ENCODE measurements at regions not wholly inside any gene's neighbourhood (a gene's known extent, or its start where the extent isn't known, plus 50 kb on each side); places are given as distances from the start of the nearest gene placed in this dataset.

DNA sequence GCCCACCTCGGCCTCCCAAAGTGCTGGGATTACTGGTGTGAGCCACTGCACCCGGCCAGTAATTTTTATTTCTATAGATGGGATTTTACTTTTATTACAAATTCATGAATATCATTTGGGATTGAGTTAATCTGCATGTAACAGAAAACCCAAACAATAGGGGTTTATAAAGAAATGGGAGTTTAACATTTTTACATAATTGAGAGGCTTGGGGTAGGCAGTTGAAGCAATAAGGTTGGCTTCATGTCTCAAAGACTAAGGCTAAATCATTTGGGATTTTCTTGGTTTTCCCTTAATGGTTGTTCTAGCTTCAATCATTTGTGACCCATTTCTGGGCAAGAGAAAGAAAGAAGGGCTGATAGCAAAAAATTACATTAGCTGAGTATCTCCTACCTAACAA lies 118.7 kb upstream of the FOXD3 start:
- H3K36me3 Mint-ChIP-seq = no peaks in the 10 kb centered on the region
- no peak for DNase-seq
- H3K4me1 Mint-ChIP-seq = no peaks in the 10 kb centered on the region
- peaks cover 7 to 49% (median 17%) of the 10 kb centered on the region in 5 donors for H3K27me3 Mint-ChIP-seq
- H3K27ac Mint-ChIP-seq = no peak overlapping the region
- POLR2A ChIA-PET = no interaction called here
- no peak for ATAC-seq
- no peak overlapping the region for H3K4me3 Mint-ChIP-seq
- peaks cover 0 to 10% (median 0%) of the 10 kb centered on the region in 9 donors for H3K9me3 Mint-ChIP-seq

DNA sequence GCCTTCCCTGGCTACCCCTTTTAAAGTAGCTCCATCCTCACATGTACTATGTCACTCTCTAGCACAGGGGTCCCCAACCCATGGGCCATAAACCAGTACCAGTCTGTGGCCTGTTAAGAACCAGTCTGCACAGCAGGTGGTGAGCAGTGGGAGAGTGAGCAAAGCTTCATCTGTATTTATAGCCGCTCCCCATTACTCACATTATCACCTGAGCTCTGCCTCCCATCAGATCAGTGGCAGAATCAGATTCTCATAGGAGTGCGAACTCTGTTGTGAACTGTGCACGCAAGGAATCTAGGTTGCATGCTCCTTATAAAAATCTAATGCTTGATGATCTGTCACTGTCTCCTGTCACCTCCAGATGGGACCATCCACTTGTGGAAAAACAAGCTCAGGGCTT lies 116.6 kb upstream of the FOXD3 start:
- H3K27me3 Mint-ChIP-seq = peaks cover 3 to 47% (median 15%) of the 10 kb centered on the region in 5 donors
- peaks cover 0 to 10% (median 0%) of the 10 kb centered on the region in 9 donors for H3K9me3 Mint-ChIP-seq
- POLR2A ChIA-PET = no interaction called here
- H3K36me3 Mint-ChIP-seq = no peaks in the 10 kb centered on the region
- no peak overlapping the region for H3K27ac Mint-ChIP-seq
- H3K4me3 Mint-ChIP-seq = no peak overlapping the region
- no peak for DNase-seq
- H3K4me1 Mint-ChIP-seq = no peaks in the 10 kb centered on the region
- ATAC-seq = no peak

DNA sequence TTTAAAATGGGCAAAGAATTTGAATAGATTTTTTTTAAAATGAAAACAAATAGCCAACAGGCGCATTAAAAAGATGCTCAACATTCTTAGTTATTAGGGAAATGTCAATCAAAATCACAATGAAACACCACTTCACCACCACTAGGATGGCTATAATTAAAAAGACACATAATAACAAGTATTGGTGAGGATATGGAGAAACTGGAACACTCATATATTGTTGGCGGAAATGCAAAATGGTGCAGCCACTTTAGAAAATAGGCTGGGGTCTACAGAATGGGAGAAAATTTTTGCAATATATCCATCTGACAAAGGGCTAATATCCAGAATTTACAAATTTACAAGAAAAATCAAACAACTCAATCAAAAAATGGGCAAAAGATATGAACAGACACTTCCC lies 107.8 kb upstream of the FOXD3 start:
- no peak overlapping the region for H3K27ac Mint-ChIP-seq
- no peak for DNase-seq
- ATAC-seq = no peak
- peaks cover 12 to 21% (median 16%) of the 10 kb centered on the region in 5 donors for H3K27me3 Mint-ChIP-seq
- no peak overlapping the region for H3K4me3 Mint-ChIP-seq
- H3K36me3 Mint-ChIP-seq = peaks cover 0 to 8% (median 4%) of the 10 kb centered on the region in 3 donors
- H3K4me1 Mint-ChIP-seq = no peaks in the 10 kb centered on the region
- peaks cover 0 to 22% (median 9%) of the 10 kb centered on the region in 9 donors for H3K9me3 Mint-ChIP-seq
- POLR2A ChIA-PET = no interaction called here

DNA sequence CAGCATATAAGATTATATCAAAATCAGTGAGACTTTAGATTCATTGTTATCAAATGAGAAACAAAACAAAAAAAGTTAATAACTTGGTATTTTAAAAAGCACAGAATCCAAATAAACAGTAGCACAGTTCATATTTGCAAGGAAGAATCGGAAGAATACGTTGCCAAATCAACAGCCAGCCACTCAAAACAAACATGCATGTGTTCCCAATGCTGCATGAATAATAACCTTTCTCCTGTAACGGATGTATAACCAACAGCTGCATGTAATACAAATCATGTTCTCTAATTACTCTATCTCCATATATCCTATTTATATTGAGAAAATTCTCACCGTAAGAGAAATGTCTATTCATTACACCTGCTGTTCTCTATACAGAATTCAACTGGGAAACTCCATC lies 98.9 kb upstream of the FOXD3 start:
- Mint-ChIP-seq H3K27ac (no peak overlapping the region), H3K36me3 (no peaks in the 10 kb centered on the region), H3K27me3 (peaks cover 9 to 21% (median 14%) of the 10 kb centered on the region in 5 donors), H3K9me3 (peaks cover 0 to 5% (median 0%) of the 10 kb centered on the region in 9 donors), H3K4me1 (no peaks in the 10 kb centered on the region), H3K4me3 (no peak overlapping the region)
- POLR2A ChIA-PET = no interaction called here
- ATAC-seq = no peak
- no peak for DNase-seq

DNA sequence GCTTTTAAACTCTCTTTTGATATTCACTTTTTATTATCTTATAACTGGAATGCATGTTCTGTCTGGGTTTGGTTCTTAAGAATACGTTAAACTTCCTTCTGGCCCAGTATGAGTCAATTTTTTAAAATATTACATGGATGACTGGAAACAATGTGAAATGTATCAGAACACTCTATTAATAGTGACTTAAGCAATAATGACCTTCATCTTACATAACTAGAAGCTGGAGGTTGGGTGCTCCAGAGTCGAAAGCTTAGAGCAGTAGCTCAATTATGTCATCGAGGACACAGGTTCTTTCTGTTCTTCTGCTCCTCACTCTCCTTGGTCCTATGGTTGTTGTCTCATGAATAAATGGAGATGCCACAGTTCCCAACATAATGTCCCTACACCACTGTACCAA lies 91.6 kb upstream of the FOXD3 start:
- Mint-ChIP-seq H3K9me3 (peaks cover 0 to 12% (median 5%) of the 10 kb centered on the region in 9 donors), H3K27me3 (peaks cover 1 to 7% (median 4%) of the 10 kb centered on the region in 5 donors), H3K4me1 (no peaks in the 10 kb centered on the region), H3K4me3 (no peak overlapping the region), H3K36me3 (peaks cover 0 to 9% (median 0%) of the 10 kb centered on the region in 3 donors), H3K27ac (no peak overlapping the region)
- POLR2A ChIA-PET = no interaction called here
- ATAC-seq = no peak
- no peak for DNase-seq

DNA sequence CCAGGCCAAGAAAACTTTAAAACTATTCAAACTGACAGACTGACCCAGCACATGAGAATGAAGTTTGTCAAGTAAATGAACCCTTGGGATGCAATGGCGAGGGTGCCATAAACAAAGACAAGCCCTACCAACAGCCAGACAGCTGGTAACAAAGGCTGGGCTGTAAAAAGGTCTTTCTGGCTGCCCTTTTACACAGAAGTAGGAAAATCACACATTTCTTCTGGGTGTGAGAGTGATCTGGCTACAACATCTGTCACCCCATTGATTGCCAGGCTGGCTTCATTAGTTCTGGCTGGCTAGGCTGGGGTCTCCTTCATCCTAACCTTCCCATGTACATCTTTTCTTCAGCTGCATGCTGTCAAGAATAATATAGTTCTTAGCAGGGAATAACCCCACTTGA lies 83.6 kb upstream of the FOXD3 start:
- Mint-ChIP-seq H3K36me3 (peaks cover 0 to 19% (median 0%) of the 10 kb centered on the region in 3 donors), H3K4me1 (no peaks in the 10 kb centered on the region), H3K9me3 (peaks cover 0 to 17% (median 7%) of the 10 kb centered on the region in 9 donors), H3K27me3 (peaks cover 4 to 17% (median 10%) of the 10 kb centered on the region in 5 donors), H3K4me3 (no peak overlapping the region), H3K27ac (no peak overlapping the region)
- DNase-seq (no peak), ATAC-seq (no peak)
- POLR2A ChIA-PET = no interaction called here

DNA sequence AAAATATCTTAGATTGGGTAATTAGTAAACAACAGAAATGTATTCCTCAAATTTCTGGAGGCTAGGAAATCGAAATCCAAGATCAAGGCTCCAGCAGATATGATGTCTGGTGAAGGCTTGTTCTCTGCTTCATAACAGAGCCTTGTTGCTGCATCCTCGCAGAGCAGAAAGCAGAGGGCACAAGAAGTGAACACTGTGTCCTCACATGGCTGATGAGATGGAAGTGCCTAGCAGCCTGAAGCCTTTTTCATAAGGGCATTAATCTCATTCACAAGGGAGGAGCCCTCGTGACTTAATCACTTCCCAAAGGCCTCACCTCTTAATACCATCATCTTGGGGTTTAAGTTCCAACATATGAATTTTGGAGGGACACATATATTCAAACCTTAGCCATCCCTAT lies 77.2 kb upstream of the FOXD3 start:
- no peak overlapping the region for H3K27ac Mint-ChIP-seq
- POLR2A ChIA-PET = no interaction called here
- H3K4me1 Mint-ChIP-seq = no peaks in the 10 kb centered on the region
- H3K4me3 Mint-ChIP-seq = no peak overlapping the region
- H3K36me3 Mint-ChIP-seq = peaks cover 0 to 14% (median 0%) of the 10 kb centered on the region in 3 donors
- peaks cover 0 to 17% (median 2%) of the 10 kb centered on the region in 9 donors for H3K9me3 Mint-ChIP-seq
- DNase-seq (no peak), ATAC-seq (no peak)
- peaks cover 0 to 4% (median 2%) of the 10 kb centered on the region in 5 donors for H3K27me3 Mint-ChIP-seq

DNA sequence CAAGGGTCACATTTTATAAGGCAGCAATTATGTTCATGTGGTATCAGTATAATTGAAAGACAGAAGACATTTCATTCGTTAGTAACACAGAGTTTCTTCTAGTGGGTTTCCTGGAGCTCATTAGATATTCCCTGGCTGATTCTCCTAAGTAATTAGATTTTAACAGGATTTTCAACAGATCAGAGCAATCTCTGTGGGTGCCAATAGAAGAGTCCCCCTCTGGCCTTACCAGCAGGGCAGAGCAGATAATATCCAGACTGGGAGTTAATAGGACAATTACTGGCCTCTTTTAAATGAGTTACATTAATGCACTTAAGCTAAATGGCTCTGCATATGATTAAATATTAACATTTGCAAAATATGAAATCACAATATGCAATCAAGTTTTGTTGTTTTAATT lies 74.2 kb upstream of the FOXD3 start:
- peaks cover 0 to 14% (median 0%) of the 10 kb centered on the region in 3 donors for H3K36me3 Mint-ChIP-seq
- H3K27me3 Mint-ChIP-seq = peaks cover 0 to 4% (median 3%) of the 10 kb centered on the region in 5 donors
- DNase-seq (no peak), ATAC-seq (no peak)
- H3K27ac Mint-ChIP-seq = no peak overlapping the region
- no peaks in the 10 kb centered on the region for H3K4me1 Mint-ChIP-seq
- no peak overlapping the region for H3K4me3 Mint-ChIP-seq
- H3K9me3 Mint-ChIP-seq = peaks cover 0 to 20% (median 2%) of the 10 kb centered on the region in 9 donors
- POLR2A ChIA-PET = no interaction called here

DNA sequence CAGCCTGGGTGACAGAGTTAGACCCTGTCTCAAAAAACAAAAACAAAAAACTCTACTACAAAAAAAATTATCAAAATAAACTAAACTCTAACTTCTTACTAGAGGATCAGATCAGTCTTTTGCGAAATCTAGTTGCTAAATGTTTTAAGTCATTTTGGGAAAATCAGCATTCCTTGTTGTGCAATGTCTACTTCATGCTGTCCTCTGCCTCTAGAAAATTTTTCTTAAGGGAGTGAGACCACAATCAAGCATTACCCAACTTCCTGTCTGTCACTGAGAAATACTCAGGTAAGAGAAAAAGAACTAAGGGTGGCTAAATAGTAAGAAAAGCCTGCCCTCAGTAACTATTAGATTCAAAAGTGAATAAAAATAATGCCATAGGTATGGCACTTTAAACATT lies 67.2 kb upstream of the FOXD3 start:
- POLR2A ChIA-PET = no interaction called here
- H3K4me1 Mint-ChIP-seq = no peaks in the 10 kb centered on the region
- no peaks in the 10 kb centered on the region for H3K36me3 Mint-ChIP-seq
- H3K4me3 Mint-ChIP-seq = no peak overlapping the region
- peaks cover 3 to 17% (median 14%) of the 10 kb centered on the region in 5 donors for H3K27me3 Mint-ChIP-seq
- H3K27ac Mint-ChIP-seq = no peak overlapping the region
- ATAC-seq (no peak), DNase-seq (no peak)
- H3K9me3 Mint-ChIP-seq = peaks cover 0 to 4% (median 0%) of the 10 kb centered on the region in 9 donors

DNA sequence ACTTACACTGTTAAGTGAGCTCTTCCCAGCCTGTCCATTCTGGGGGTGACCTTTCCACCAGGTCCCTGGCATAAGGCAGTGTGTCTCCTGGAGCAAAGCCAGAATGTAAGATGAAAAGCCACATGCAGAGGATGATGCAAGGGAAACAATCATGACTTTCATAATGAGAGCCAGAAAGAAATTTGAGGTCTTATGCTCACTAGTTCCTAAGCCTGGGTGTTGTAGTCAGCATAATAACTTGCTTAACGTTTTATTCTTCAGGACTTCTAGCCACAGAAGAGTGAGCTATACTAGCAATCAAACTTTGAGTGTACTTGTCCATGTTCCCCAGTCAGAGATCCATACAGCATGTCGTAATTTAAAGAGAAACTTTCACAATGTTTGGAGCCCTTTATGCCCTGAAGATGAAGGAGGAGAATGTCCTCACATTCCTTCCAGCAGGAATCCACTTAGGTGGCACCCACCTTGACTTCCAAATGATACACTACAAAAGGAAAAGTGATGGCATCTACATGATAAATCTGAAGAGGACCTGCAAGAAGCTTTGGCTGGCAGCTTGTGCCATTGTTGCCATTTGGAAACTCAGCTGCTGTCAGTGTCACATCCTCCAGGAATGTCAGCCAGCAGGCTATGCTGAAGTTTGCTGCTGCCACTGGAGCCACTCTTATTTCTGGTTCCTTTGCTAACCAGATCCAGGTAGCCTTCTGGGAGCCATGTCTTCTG lies 60.5 kb upstream of the FOXD3 start:
- peaks cover 10 to 62% (median 21%) of the 10 kb centered on the region in 5 donors for H3K27me3 Mint-ChIP-seq
- no peak overlapping the region for H3K27ac Mint-ChIP-seq
- H3K4me1 Mint-ChIP-seq = no peaks in the 10 kb centered on the region

DNA sequence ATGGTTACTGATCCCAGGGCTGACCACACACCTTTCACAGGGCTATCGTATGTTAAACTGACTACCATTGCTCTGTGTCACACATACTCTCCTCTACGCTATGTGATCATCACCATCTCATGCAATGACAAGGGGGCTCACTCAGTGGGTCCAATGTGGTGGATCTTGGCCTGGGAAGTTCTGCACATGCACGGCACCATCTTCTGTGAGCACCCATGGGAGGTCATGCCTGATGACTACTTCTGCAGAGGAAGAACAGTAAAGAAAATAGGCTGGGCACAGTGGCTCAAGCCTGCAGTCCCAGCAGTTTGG lies 60.0 kb upstream of the FOXD3 start:
- Mint-ChIP-seq H3K36me3 (no peaks in the 10 kb centered on the region), H3K9me3 (peaks cover 0 to 2% (median 0%) of the 10 kb centered on the region in 9 donors), H3K4me1 (no peaks in the 10 kb centered on the region), H3K4me3 (no peak overlapping the region), H3K27ac (no peak overlapping the region), H3K27me3 (peaks cover 12 to 61% (median 20%) of the 10 kb centered on the region in 5 donors)
- ATAC-seq (no peak), DNase-seq (no peak)
- POLR2A ChIA-PET = no interaction called here

More for the DNA sequence above, 60.5 kb upstream of the FOXD3 start:
- H3K4me3 Mint-ChIP-seq = no peak overlapping the region
- ATAC-seq (no peak), DNase-seq (no peak)
- POLR2A ChIA-PET = no interaction called here
- H3K9me3 Mint-ChIP-seq = peaks cover 0 to 2% (median 0%) of the 10 kb centered on the region in 9 donors
- no peaks in the 10 kb centered on the region for H3K36me3 Mint-ChIP-seq

DNA sequence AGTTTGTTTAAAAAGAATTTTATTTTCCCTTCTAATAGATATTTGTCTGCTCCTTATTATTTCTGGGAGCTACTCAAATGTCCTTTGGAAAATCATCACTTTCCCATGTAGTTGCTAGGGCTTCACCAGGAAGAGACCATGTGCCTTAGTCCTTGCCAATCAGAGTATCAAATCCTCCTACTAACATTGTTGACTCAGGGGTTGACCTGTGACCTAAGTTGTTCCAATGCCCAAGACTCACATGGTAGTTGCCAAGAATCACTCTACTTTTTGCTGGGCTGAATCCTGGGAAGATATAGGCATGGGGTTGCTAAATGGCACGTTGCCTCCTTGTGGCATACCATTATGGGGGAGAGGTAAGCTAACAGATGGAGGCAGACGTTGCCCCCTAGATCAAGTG lies 58.2 kb upstream of the FOXD3 start:
- H3K9me3 Mint-ChIP-seq = peaks cover 0 to 2% (median 0%) of the 10 kb centered on the region in 9 donors
- DNase-seq (no peak), ATAC-seq (no peak)
- H3K4me3 Mint-ChIP-seq = no peak overlapping the region
- peaks cover 15 to 63% (median 25%) of the 10 kb centered on the region in 5 donors for H3K27me3 Mint-ChIP-seq
- no peaks in the 10 kb centered on the region for H3K4me1 Mint-ChIP-seq
- H3K36me3 Mint-ChIP-seq = no peaks in the 10 kb centered on the region
- H3K27ac Mint-ChIP-seq = no peak overlapping the region
- POLR2A ChIA-PET = no interaction called here

DNA sequence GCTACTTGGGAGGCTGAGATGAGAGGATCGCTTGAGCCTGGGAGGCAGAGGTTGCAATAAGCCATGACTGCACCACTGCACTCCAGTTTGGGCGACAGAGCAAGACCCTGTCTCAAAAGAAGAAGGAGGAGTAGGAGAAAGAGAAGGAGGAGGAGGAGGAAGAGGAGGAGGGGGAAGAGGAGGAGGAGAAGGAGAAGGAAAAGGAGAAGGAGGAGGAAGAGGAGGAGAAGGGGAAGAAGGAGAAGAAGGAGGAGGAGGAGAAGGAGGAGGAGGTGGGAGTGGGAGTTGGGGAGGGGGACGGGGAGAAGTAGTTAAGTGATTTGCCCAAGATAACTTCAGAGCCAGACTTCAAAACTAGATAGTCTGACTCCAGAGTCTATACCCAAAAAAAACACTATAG lies 55.5 kb upstream of the FOXD3 start:
- no peaks in the 10 kb centered on the region for H3K4me1 Mint-ChIP-seq
- DNase-seq (no peak), ATAC-seq (no peak)
- no peaks in the 10 kb centered on the region for H3K36me3 Mint-ChIP-seq
- POLR2A ChIA-PET = no interaction called here
- no peak overlapping the region for H3K4me3 Mint-ChIP-seq
- peaks cover 15 to 56% (median 23%) of the 10 kb centered on the region in 5 donors for H3K27me3 Mint-ChIP-seq
- peaks cover 0 to 2% (median 0%) of the 10 kb centered on the region in 9 donors for H3K9me3 Mint-ChIP-seq
- no peak overlapping the region for H3K27ac Mint-ChIP-seq

DNA sequence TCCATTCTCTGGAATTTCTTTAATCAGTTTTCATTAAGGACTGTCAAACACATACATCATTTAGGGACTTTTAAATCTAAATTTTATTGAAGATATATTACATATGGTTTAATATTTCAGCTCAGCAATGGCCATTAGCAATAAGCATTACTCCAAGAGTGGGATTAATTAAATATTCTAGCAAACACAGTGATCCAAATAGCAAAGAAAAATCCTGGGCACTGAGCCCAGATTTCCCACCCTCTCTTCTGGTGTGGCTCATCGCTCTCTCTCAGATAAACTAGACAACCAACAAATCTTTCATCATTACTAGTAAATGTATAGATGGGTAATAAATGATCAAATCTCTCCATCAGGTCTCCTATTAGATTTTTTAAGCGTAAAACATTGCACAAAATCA lies 53.5 kb upstream of the FOXD3 start:
- POLR2A ChIA-PET = no interaction called here
- no peak overlapping the region for H3K4me3 Mint-ChIP-seq
- ATAC-seq = no peak
- DNase-seq = no peak
- no peak overlapping the region for H3K27ac Mint-ChIP-seq
- H3K4me1 Mint-ChIP-seq = no peaks in the 10 kb centered on the region
- peaks cover 16 to 44% (median 20%) of the 10 kb centered on the region in 5 donors for H3K27me3 Mint-ChIP-seq
- H3K36me3 Mint-ChIP-seq = no peaks in the 10 kb centered on the region
- peaks cover 0 to 2% (median 0%) of the 10 kb centered on the region in 9 donors for H3K9me3 Mint-ChIP-seq
